AG04449 (cell line): ENCODE measurements at regions not wholly inside any gene's neighbourhood (a gene's known extent, or its start where the extent isn't known, plus 50 kb on each side); places are given as distances from the start of the nearest gene placed in this dataset.
"Not testable (repeated sequence)": the region's sequence is repeated elsewhere in the genome, so short reads cannot be mapped to it uniquely, and the experiment has no call there.

Experiments used
- CTCF ChIA-PET: fragments of 350-600 bp; formaldehyde crosslinking; extraction: SDS; loops from one replicate; lab custom pipeline; 2021; ENCODE audit warnings: antibody characterized with exemption; lab: Yijun Ruan, JAX
- POLR2A ChIA-PET: fragments of 400-600, 350-600 bp; formaldehyde crosslinking; extraction: SDS; loops from one replicate; lab custom pipeline; 2020; ENCODE audit warnings: antibody characterized with exemption, inconsistent platforms; lab: Yijun Ruan, JAX
- DNase-seq: peaks from one replicate; pipeline ENCODE4 v3.0.0-alpha.2; 2010; ENCODE audit warnings: low read depth, low spot score
- H3K4me3 ChIP-seq: 2 replicates; pipeline ENCODE4 v1.5.1; 2011; ENCODE audit warnings: low read depth, mild to moderate bottlenecking, control low read depth, low read length
- CTCF ChIP-seq: IDR thresholded peaks from one replicate; pipeline ENCODE4 v1.5.1; 2011; ENCODE audit warnings: mild to moderate bottlenecking, moderate library complexity, low read length, control low read depth, inconsistent platforms; ENCODE audit not compliant: insufficient read depth; ENCODE audit errors: missing control alignments

GRCh38 chr2:49719241-49719640, 564.9 kb upstream of the FSHR start:
- CTCF ChIA-PET: no interaction called here

GRCh38 chr2:49715597-49715996, 561.3 kb upstream of the FSHR start:
- no peak for TF ChIP-seq CTCF
- DNase-seq: no peak
- ChIA-PET POLR2A (no interaction called here), CTCF (no interaction called here)
- no peak overlapping the region for H3K4me3 ChIP-seq

More at GRCh38 chr2:49719241-49719640, 564.9 kb upstream of the FSHR start:
- no peak for DNase-seq
- no peak for TF ChIP-seq CTCF
- no peak overlapping the region for H3K4me3 ChIP-seq
- POLR2A ChIA-PET: no interaction called here

GRCh38 chr2:49714454-49714853, 560.1 kb upstream of the FSHR start:
- no peak for DNase-seq
- H3K4me3 ChIP-seq: no peak overlapping the region
- TF ChIP-seq CTCF: no peak
- CTCF ChIA-PET: no interaction called here
- POLR2A ChIA-PET: no interaction called here

- H3K4me3 ChIP-seq: no peak overlapping the region
- ChIA-PET CTCF (no interaction called here), POLR2A (no interaction called here)
- TF ChIP-seq CTCF: no peak
- DNase-seq: no peak
These were observed 548.4 kb upstream of the FSHR start for GRCh38 chr2:49702740-49703139.

GRCh38 chr2:49693961-49694360, 539.6 kb upstream of the FSHR start:
- DNase-seq: no peak
- H3K4me3 ChIP-seq: no peak overlapping the region
- ChIA-PET POLR2A (no interaction called here), CTCF (no interaction called here)
- TF ChIP-seq CTCF: no peak

- CTCF ChIA-PET, H3K4me3 ChIP-seq: not testable (repeated sequence)
These were observed 537.7 kb upstream of the FSHR start for GRCh38 chr2:49692022-49692421.

GRCh38 chr2:49687918-49688317, 533.6 kb upstream of the FSHR start:
- TF ChIP-seq CTCF: no peak
- CTCF ChIA-PET: no interaction called here
- no peak overlapping the region for H3K4me3 ChIP-seq
- POLR2A ChIA-PET: no interaction called here
- DNase-seq: no peak

More at GRCh38 chr2:49692022-49692421, 537.7 kb upstream of the FSHR start:
- POLR2A ChIA-PET, DNase-seq: not testable (repeated sequence)
